GM12865 (cell line): ENCODE measurements at regions not wholly inside any gene's neighbourhood (a gene's known extent, or its start where the extent isn't known, plus 50 kb on each side); places are given as distances from the start of the nearest gene placed in this dataset.
A peak's percentile ranks its signal among the peaks of the same experiment; 100 is the strongest.
"Not testable (repeated sequence)": the region's sequence is repeated elsewhere in the genome, so short reads cannot be mapped to it uniquely, and the experiment has no call there.

Experiments
- DNase-seq: peaks from one replicate; pipeline ENCODE4 v3.0.0; 2010; ENCODE audit warnings: low read depth
- H3K4me3 ChIP-seq: 2 replicates; pipeline ENCODE4 v1.5.1; 2011; ENCODE audit warnings: mild to moderate bottlenecking, low read depth, low read length, control low read depth
- CTCF ChIP-seq: IDR thresholded peaks from 2 replicates; pipeline ENCODE4 v1.5.1; 2011; ENCODE audit warnings: low read length, control low read depth, low read depth, inconsistent platforms; ENCODE audit not compliant: insufficient read depth; ENCODE audit errors: missing control alignments

- DNase-seq = peak; percentile 29
Observed at GRCh38 chr1:118563981-118564951, 379.2 kb upstream of the SPAG17 start.

GRCh38 chr1:118558933-118559332 is 373.9 kb upstream of the SPAG17 start:
- no peak overlapping the region for H3K4me3 ChIP-seq
- no peak for DNase-seq
- TF ChIP-seq CTCF = no peak

More at GRCh38 chr1:118563981-118564951, 379.2 kb upstream of the SPAG17 start:
- TF ChIP-seq CTCF = no peak
- H3K4me3 ChIP-seq = no peak overlapping the region

DNA sequence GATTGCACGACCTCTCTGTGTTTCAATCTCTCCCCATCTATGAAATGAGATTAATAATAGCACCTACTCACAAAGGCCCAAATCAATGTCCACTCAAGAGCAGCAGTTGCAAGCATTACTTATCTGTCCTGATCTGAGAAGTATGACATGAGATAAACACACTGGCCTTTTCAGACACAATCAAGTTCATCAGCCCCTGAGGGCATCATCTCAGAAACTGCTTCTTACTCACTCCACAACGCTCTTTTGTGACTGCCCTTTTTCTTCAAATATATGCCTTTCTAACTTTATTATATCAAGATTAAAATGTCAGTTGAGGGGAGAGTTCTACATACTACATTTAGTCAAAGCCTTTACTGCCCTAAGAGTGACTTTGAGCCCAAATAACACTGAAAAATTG is 371.9 kb upstream of the SPAG17 start:
- no peak for DNase-seq
- TF ChIP-seq CTCF = no peak
- no peak overlapping the region for H3K4me3 ChIP-seq

- no peak overlapping the region for H3K4me3 ChIP-seq
- no peak for DNase-seq
- TF ChIP-seq CTCF = no peak
Observed at GRCh38 chr1:118555638-118556037, 370.6 kb upstream of the SPAG17 start.

- no peak overlapping the region for H3K4me3 ChIP-seq
- TF ChIP-seq CTCF = no peak
- no peak for DNase-seq
Observed at GRCh38 chr1:118535901-118536300, 350.9 kb upstream of the SPAG17 start.

- not testable (repeated sequence) for DNase-seq, H3K4me3 ChIP-seq
Observed at GRCh38 chr1:118511922-118512321, 326.9 kb upstream of the SPAG17 start.

DNA sequence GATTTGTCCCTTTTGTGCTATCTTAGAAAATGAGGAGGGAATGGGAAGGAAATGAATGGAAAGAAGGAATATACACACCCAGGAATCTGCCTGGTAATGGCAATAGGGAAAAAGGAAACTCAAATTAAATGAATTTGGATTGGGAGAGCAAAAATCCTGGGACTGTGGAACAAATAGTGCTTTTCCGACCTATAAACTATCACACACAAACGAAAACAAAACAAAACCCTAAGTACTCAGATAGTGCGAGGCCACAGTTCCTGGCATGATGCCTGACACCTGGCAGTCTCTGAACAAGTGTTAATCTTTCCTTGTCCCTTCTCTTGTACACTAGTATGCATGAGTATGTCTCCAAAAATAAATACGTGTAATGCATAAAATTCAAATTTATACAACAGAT is 319.8 kb upstream of the SPAG17 start:
- no peak for TF ChIP-seq CTCF
- no peak overlapping the region for H3K4me3 ChIP-seq
- DNase-seq = no peak
